HEK293 (cell line): ENCODE measurements at regions not wholly inside any gene's neighbourhood (a gene's known extent, or its start where the extent isn't known, plus 50 kb on each side); places are given as distances from the start of the nearest gene placed in this dataset.

Experiments
- BCL11A ChIP-seq: fragments of 450-650 bp; formaldehyde crosslinking; IDR thresholded peaks from 2 replicates; pipeline ENCODE4 v1.5.1; 2016; ENCODE audit warnings: low read depth, missing biosample characterization, missing genetic modification characterization
- CTCF ChIP-seq: fragments of 450-650 bp; formaldehyde crosslinking; IDR thresholded peaks from 2 replicates; pipeline ENCODE4 v1.5.1; 2016; ENCODE audit warnings: missing biosample characterization, missing genetic modification characterization
- GLI4 ChIP-seq: fragments of 450-650 bp; formaldehyde crosslinking; IDR thresholded peaks from 2 replicates; pipeline ENCODE4 v1.5.1; 2016; ENCODE audit warnings: missing biosample characterization, missing genetic modification characterization
- SP2 ChIP-seq: fragments of 450-650 bp; formaldehyde crosslinking; IDR thresholded peaks from 2 replicates; pipeline ENCODE4 v1.5.1; 2016; ENCODE audit warnings: missing biosample characterization, missing genetic modification characterization
- YY1 ChIP-seq: fragments of 450-650 bp; formaldehyde crosslinking; IDR thresholded peaks from 2 replicates; pipeline ENCODE4 v1.5.1; 2018; ENCODE audit warnings: missing biosample characterization, missing genetic modification characterization
- ZBTB20 ChIP-seq: fragments of 450-650 bp; formaldehyde crosslinking; IDR thresholded peaks from 2 replicates; pipeline ENCODE4 v1.5.1; 2016; ENCODE audit warnings: missing biosample characterization, missing genetic modification characterization
- ZNF704 ChIP-seq: fragments of 450-650 bp; formaldehyde crosslinking; IDR thresholded peaks from 2 replicates; pipeline ENCODE4 v1.5.1; 2016; ENCODE audit warnings: missing biosample characterization, missing genetic modification characterization
- ZNF768 ChIP-seq: fragments of 450-650 bp; formaldehyde crosslinking; IDR thresholded peaks from 2 replicates; pipeline ENCODE4 v1.5.1; 2018; ENCODE audit warnings: missing biosample characterization, mild to moderate bottlenecking, missing genetic modification characterization
- TF ChIP-seq, protein P1 (sequence below): fragments of 450-650 bp; formaldehyde crosslinking; IDR thresholded peaks from 2 replicates; pipeline ENCODE4 v1.5.1; 2016; ENCODE audit warnings: missing biosample characterization, missing genetic modification characterization

DNA sequence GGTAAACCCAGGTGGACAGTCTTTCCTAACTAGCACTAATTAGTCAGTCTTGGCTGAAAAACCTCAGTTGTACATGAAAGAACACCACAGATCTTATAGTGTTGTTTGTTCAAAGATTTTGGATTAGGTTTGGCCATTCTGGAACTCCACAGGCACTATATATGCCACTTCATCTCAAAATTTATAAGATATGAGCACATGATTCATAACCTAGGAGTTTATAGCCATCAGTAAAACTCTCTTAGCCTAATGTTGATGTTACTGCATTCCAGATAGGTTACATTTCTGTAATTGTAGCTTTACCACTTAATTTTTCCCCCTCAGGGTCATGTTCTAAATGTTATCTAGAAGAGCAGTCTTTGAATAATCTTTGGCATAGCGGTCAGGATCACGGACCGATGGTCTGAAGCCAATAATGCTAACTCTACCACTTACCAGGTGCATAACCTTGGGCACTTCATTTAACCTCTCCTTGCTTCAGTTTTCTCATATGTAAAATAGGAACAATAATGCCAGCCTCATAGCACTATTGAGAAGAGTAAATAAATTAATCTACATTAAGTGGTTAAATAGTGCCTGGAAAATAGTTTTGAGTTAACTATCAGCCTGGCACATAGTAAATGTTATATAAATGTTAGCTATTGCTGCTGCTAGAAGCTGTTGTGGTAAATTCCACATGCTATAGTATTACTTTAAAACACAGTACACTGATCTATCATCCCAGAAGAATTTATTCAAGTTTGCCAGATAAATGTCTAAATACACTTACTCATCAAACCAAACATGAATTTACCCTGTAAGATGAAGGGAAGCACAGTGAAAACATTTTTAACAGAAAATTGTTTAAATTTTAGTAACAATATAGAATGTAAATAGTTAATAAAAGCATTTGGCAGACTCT is 743.9 kb downstream of the NR2F1-AS1 start:
- no peak for TF ChIP-seq ZBTB20 (tag by site-specific recombination)
- no peak for TF ChIP-seq CTCF (tag by site-specific recombination)
- no peak for TF ChIP-seq ZNF704 (tag by site-specific recombination)
- no peak for TF ChIP-seq GLI4 (tag by site-specific recombination)
- TF ChIP-seq YY1 (tag by site-specific recombination), result no peak
- TF ChIP-seq, protein P1, sequence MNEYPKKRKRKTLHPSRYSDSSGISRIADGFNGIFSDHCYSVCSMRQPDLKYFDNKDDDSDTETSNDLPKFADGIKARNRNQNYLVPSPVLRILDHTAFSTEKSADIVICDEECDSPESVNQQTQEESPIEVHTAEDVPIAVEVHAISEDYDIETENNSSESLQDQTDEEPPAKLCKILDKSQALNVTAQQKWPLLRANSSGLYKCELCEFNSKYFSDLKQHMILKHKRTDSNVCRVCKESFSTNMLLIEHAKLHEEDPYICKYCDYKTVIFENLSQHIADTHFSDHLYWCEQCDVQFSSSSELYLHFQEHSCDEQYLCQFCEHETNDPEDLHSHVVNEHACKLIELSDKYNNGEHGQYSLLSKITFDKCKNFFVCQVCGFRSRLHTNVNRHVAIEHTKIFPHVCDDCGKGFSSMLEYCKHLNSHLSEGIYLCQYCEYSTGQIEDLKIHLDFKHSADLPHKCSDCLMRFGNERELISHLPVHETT (tag by site-specific recombination), result no peak
- TF ChIP-seq BCL11A, result no peak
- no peak for TF ChIP-seq SP2 (tag by site-specific recombination)
- no peak for TF ChIP-seq ZNF768
